ENCODE measurements at regions not wholly inside any gene's neighbourhood (a gene's known extent, or its start where the extent isn't known, plus 50 kb on each side); places are given as distances from the start of the nearest gene placed in this dataset.

GRCh38 chr5:101212942-101213514, 309.9 kb upstream of the ST8SIA4 start:
- TF ChIP-seq FOXP2 (optimal IDR thresholded peaks at IDR 0.05; ENCODE audit: borderline replicate concordance, extremely low read depth, extremely low read length, insufficient read depth) (no peak), TAF1 (IDR thresholded peaks at IDR 0.05; ENCODE audit: borderline replicate concordance, insufficient read depth, low read length) (no peak), SIN3A (IDR thresholded peaks at IDR 0.05; ENCODE audit: borderline replicate concordance, insufficient read depth, low read length) (no peak), POLR2AphosphoS5 (IDR thresholded peaks at IDR 0.05; ENCODE audit: low read depth, low read length) (no peak)
- TF ChIP-seq, protein P1, sequence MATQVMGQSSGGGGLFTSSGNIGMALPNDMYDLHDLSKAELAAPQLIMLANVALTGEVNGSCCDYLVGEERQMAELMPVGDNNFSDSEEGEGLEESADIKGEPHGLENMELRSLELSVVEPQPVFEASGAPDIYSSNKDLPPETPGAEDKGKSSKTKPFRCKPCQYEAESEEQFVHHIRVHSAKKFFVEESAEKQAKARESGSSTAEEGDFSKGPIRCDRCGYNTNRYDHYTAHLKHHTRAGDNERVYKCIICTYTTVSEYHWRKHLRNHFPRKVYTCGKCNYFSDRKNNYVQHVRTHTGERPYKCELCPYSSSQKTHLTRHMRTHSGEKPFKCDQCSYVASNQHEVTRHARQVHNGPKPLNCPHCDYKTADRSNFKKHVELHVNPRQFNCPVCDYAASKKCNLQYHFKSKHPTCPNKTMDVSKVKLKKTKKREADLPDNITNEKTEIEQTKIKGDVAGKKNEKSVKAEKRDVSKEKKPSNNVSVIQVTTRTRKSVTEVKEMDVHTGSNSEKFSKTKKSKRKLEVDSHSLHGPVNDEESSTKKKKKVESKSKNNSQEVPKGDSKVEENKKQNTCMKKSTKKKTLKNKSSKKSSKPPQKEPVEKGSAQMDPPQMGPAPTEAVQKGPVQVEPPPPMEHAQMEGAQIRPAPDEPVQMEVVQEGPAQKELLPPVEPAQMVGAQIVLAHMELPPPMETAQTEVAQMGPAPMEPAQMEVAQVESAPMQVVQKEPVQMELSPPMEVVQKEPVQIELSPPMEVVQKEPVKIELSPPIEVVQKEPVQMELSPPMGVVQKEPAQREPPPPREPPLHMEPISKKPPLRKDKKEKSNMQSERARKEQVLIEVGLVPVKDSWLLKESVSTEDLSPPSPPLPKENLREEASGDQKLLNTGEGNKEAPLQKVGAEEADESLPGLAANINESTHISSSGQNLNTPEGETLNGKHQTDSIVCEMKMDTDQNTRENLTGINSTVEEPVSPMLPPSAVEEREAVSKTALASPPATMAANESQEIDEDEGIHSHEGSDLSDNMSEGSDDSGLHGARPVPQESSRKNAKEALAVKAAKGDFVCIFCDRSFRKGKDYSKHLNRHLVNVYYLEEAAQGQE (IDR thresholded peaks at IDR 0.05; ENCODE audit: insufficient read depth in 1 of 2, low read depth in 2 of 2, low read length in 2 of 2), result no peak

- TF ChIP-seq TAF1 (IDR thresholded peaks at IDR 0.05; ENCODE audit: borderline replicate concordance, insufficient read depth, low read length) (no peak), SIN3A (IDR thresholded peaks at IDR 0.05; ENCODE audit: borderline replicate concordance, insufficient read depth, low read length) (no peak), FOXP2 (optimal IDR thresholded peaks at IDR 0.05; ENCODE audit: borderline replicate concordance, extremely low read depth, extremely low read length, insufficient read depth) (no peak), POLR2AphosphoS5 (IDR thresholded peaks at IDR 0.05; ENCODE audit: low read depth, low read length) (no peak)
- TF ChIP-seq, protein P1 (IDR thresholded peaks at IDR 0.05; ENCODE audit: insufficient read depth in 1 of 2, low read depth in 2 of 2, low read length in 2 of 2), result no peak
These were observed 303.5 kb upstream of the ST8SIA4 start for GRCh38 chr5:101206534-101206933.

- TF ChIP-seq TAF1 (IDR thresholded peaks at IDR 0.05; ENCODE audit: borderline replicate concordance, insufficient read depth, low read length) (no peak), FOXP2 (optimal IDR thresholded peaks at IDR 0.05; ENCODE audit: borderline replicate concordance, extremely low read depth, extremely low read length, insufficient read depth) (no peak), SIN3A (IDR thresholded peaks at IDR 0.05; ENCODE audit: borderline replicate concordance, insufficient read depth, low read length) (no peak), POLR2AphosphoS5 (IDR thresholded peaks at IDR 0.05; ENCODE audit: low read depth, low read length) (no peak)
- TF ChIP-seq, protein P1 (IDR thresholded peaks at IDR 0.05; ENCODE audit: insufficient read depth in 1 of 2, low read depth in 2 of 2, low read length in 2 of 2), result no peak
These were observed 273.5 kb upstream of the ST8SIA4 start for GRCh38 chr5:101176605-101177004.

- TF ChIP-seq, protein P1 (IDR thresholded peaks at IDR 0.05; ENCODE audit: insufficient read depth in 1 of 2, low read depth in 2 of 2, low read length in 2 of 2), result no peak
- TF ChIP-seq SIN3A (IDR thresholded peaks at IDR 0.05; ENCODE audit: borderline replicate concordance, insufficient read depth, low read length) (no peak), TAF1 (IDR thresholded peaks at IDR 0.05; ENCODE audit: borderline replicate concordance, insufficient read depth, low read length) (no peak), POLR2AphosphoS5 (IDR thresholded peaks at IDR 0.05; ENCODE audit: low read depth, low read length) (no peak), FOXP2 (optimal IDR thresholded peaks at IDR 0.05; ENCODE audit: borderline replicate concordance, extremely low read depth, extremely low read length, insufficient read depth) (no peak)
These were observed 271.9 kb upstream of the ST8SIA4 start for GRCh38 chr5:101174981-101175380.
